AG04450 (cell line): ENCODE measurements at regions not wholly inside any gene's neighbourhood (a gene's known extent, or its start where the extent isn't known, plus 50 kb on each side); places are given as distances from the start of the nearest gene placed in this dataset.

Source experiments
- CTCF ChIA-PET: fragments of 300-600, 350-600 bp; formaldehyde crosslinking; extraction: SDS; loops from one replicate; lab custom pipeline; 2022; ENCODE audit warnings: antibody characterized with exemption, inconsistent platforms; lab: Charles Lee
- POLR2A ChIA-PET: fragments of 350-600 bp; formaldehyde crosslinking; extraction: SDS; loops from one replicate; lab custom pipeline; 2021; ENCODE audit warnings: antibody characterized with exemption, inconsistent platforms; lab: Yijun Ruan, JAX
- DNase-seq: peaks from one replicate; pipeline ENCODE4 v3.0.0-alpha.2; 2011; ENCODE audit warnings: low read depth, low spot score
- H3K27ac ChIP-seq: one replicate; pipeline ENCODE4 v1.5.1; 2012; ENCODE audit warnings: low read depth, low read length, control low read depth
- H3K27me3 ChIP-seq: one replicate; pipeline ENCODE4 v1.6.0; 2012; ENCODE audit warnings: low read length; ENCODE audit not compliant: control insufficient read depth, insufficient read depth
- H3K4me3 ChIP-seq: 2 replicates; pipeline ENCODE4 v1.5.1; 2011; ENCODE audit warnings: mild to moderate bottlenecking, low read depth, low read length, control low read depth
- H3K9me3 ChIP-seq: 2 replicates; pipeline ENCODE4 v1.5.1; 2012; ENCODE audit warnings: low read length; ENCODE audit not compliant: control insufficient read depth, insufficient read depth
- TF ChIP-seq, protein P1 (sequence below): IDR thresholded peaks from 2 replicates; pipeline ENCODE4 v1.5.1; 2011; ENCODE audit warnings: low read depth, low read length, control low read depth, inconsistent platforms

DNA sequence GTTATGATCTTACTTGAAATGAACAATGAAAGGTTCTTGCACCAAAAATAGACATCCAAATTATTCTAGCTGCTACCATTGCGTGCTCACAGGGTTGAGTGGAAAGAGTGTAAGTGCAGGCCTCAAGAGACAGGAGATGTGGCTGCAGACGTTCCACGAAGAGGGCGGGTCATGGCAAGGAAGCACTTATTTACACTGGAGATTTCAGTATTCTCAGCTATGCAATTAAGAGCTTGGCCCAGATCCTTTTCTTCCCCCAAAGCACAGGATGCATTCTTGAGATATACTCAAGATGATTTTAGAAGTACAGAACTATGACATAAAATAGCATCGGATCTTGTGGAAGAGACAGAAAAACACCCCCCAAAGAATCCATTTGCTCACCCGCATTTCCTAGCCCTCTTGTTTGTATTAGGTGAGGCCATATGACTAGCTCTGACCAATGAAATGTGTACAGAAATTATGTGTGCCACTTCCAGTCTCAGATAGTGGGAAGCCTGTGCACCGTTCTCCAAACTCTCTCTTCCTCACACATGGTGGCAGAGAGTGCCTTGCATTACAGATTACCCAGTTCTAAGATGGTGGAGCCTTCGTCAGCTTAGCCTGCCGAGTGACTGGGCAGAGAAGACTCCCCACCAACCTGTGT lies 261.4 kb downstream of the TTC8 start:
- DNase-seq = no peak
- TF ChIP-seq, protein P1, sequence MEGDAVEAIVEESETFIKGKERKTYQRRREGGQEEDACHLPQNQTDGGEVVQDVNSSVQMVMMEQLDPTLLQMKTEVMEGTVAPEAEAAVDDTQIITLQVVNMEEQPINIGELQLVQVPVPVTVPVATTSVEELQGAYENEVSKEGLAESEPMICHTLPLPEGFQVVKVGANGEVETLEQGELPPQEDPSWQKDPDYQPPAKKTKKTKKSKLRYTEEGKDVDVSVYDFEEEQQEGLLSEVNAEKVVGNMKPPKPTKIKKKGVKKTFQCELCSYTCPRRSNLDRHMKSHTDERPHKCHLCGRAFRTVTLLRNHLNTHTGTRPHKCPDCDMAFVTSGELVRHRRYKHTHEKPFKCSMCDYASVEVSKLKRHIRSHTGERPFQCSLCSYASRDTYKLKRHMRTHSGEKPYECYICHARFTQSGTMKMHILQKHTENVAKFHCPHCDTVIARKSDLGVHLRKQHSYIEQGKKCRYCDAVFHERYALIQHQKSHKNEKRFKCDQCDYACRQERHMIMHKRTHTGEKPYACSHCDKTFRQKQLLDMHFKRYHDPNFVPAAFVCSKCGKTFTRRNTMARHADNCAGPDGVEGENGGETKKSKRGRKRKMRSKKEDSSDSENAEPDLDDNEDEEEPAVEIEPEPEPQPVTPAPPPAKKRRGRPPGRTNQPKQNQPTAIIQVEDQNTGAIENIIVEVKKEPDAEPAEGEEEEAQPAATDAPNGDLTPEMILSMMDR = no peak
- H3K9me3 ChIP-seq = no peaks in the 10 kb centered on the region
- no peak overlapping the region for H3K4me3 ChIP-seq
- no peak overlapping the region for H3K27ac ChIP-seq
- H3K27me3 ChIP-seq = peaks cover 6% of the 10 kb centered on the region
- ChIA-PET POLR2A (no interaction called here), CTCF (no interaction called here)

DNA sequence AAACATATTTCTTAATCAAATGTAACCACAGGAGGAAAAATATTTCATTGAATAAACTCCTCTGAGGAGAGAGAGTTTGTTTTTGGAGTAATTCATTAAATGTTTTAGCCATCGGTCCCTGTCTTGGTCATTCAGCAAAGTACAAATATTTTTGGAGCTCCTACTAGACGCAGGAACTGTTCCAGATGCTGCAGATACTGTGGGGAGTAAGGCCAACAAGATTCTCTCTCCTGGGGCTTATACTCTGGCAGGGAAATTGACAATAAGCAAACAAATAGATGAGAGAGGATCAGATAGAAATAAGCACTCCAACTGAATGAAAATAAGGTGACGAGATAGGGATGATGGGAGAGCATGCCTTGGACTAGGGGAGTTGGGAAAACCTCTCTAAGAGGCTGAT lies 264.1 kb downstream of the TTC8 start:
- H3K27me3 ChIP-seq = peaks cover 6% of the 10 kb centered on the region
- ChIA-PET POLR2A (no interaction called here), CTCF (no interaction called here)
- TF ChIP-seq, protein P1 = no peak
- no peaks in the 10 kb centered on the region for H3K9me3 ChIP-seq
- no peak overlapping the region for H3K4me3 ChIP-seq
- no peak overlapping the region for H3K27ac ChIP-seq
- DNase-seq = no peak

DNA sequence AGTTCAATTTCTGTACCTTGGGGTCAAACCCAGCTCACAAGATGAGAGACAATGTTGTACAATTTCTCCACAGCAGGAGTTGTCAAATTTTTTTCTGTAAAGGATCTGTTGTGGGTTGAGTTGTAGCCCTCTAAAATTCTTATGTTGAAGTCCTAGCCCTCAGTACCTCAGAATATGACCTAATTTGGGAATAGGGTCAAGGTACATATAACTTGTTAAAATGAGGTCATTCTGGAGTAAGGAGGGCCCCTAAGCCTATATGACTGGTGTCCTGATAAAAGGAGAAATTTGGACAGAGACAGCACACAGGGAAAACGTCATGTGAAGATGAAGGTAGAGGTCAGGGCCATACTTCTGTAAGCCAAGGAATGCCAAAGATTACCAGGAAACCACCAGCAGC lies 264.9 kb downstream of the TTC8 start:
- ChIA-PET POLR2A (no interaction called here), CTCF (no interaction called here)
- Histone ChIP-seq H3K27me3 (peaks cover 6% of the 10 kb centered on the region), H3K4me3 (no peak overlapping the region), H3K9me3 (no peaks in the 10 kb centered on the region), H3K27ac (no peak overlapping the region)
- no peak for DNase-seq
- TF ChIP-seq, protein P1 = no peak

DNA sequence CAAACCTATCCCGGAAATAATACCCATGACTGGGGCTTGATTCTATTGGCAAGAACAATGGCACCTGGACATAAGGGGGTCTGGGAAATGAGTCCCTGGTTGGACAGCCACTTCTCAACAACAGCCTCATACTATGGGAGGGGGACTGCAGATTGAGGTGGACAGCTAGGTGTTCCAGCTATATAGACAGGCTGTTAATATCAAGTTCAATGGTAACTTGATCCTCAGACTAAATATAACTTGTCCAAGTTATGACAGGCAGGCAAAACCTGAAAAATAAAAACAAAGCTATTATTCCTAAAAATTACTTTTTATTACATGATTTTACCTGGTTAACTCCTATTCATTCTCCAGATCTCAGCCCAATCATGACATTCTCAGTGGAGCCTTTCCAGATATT lies 267.3 kb downstream of the TTC8 start:
- TF ChIP-seq, protein P1 = no peak
- H3K9me3 ChIP-seq = no peaks in the 10 kb centered on the region
- H3K4me3 ChIP-seq = no peak overlapping the region
- H3K27me3 ChIP-seq = peaks cover 3% of the 10 kb centered on the region
- ChIA-PET CTCF (no interaction called here), POLR2A (no interaction called here)
- no peak for DNase-seq
- no peak overlapping the region for H3K27ac ChIP-seq

DNA sequence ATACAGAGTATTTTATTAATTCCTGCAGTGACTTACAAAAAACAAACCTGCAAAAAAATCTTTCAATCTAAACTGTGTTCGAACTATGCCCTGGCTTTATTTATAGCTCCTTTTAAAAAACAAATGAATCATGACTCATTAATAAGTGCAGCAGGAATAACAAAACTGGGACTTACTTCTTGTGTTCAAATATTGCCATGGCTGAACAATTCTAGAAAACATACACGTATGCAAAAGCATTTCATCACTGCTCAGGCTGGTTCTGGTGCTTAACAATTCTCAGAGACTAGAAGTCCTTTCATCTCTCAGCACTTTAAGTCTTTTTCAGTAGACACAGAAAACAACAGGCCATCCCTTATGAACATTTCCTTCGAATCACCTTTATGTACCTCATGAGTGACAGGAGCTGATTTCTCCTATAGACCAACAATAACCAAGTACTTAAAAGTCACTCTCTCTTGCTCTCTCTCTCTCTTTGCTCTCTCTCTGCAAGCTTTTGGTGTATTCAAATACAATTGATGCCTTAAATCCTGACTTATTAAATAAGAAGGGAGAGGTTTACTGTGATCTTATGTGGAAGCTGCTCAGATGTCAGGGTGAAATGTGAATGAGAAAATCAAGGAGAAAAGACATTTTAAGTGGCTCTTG lies 268.8 kb downstream of the TTC8 start:
- CTCF ChIA-PET = interaction anchor here (1.0 kb wide), 2 partner anchors 53 to 880 kb away, joined by 3 to 4 read pairs; no protein-coding TSS in a partner anchor
- peaks cover 11% of the 10 kb centered on the region for H3K27me3 ChIP-seq
- TF ChIP-seq, protein P1 = no peak
- no peak overlapping the region for H3K4me3 ChIP-seq
- DNase-seq = no peak
- H3K27ac ChIP-seq = no peak overlapping the region
- POLR2A ChIA-PET = interaction anchor here (0.6 kb wide), 1 partner anchor 14 kb away, joined by 5 read pairs; no protein-coding TSS in a partner anchor
- H3K9me3 ChIP-seq = no peaks in the 10 kb centered on the region
